Erythroblast (primary cell): ENCODE measurements at regions not wholly inside any gene's neighbourhood (a gene's known extent, or its start where the extent isn't known, plus 50 kb on each side); places are given as distances from the start of the nearest gene placed in this dataset.

ENCODE experiments used
- GATA1 ChIP-seq: IDR thresholded peaks from 2 replicates; pipeline ENCODE4 v1.6.1; 2011; ENCODE audit warnings: low read depth, mild to moderate bottlenecking, control low read depth, low read length, moderate library complexity
- POLR2A ChIP-seq: IDR thresholded peaks from 2 replicates; pipeline ENCODE4 v1.6.1; 2011; ENCODE audit warnings: mild to moderate bottlenecking, low read length

DNA sequence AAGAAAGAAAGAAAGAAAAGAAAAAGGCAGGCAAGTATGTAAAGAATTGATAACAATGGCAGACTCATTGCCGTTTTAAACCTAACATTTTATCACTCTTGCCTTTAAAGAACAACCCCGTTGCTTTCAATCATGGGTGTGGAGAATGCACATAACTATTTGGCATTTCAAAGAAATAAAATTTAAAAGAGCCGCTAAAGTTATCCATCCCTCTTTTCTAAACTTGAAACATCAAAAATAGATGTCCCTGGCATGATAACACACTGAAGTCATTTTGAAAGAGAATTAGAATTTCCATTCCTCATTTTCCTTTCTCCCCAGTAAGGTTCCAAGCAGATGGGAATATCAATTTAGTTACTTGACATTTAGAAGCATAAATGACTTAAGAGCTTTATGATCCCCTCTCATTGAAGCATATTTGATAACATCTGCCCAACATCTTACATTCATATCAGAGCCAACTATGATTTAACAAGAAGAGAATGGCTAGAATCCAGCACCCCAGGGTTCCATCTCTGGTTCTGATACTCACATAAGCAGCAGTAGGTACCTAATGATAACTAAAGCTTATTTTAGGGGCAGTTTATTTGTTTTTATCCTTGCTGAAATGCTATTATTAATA, 529.6 kb upstream of the LRRC4C start:
- no peak for TF ChIP-seq POLR2A
- no peak for TF ChIP-seq GATA1
